Spleen (tissue), 7 donors: ENCODE measurements at regions not wholly inside any gene's neighbourhood (a gene's known extent, or its start where the extent isn't known, plus 50 kb on each side); places are given as distances from the start of the nearest gene placed in this dataset.

Source experiments
- CTCF ChIP-seq, 11 experiments: fragments of 200-600 bp in 7 of 11; fragments of 450-650 bp in 4 of 11; sonication (generic) in 4 of 11; IDR thresholded peaks in 8 of 11; conservative IDR thresholded peaks in 3 of 11; 1 replicate in 7 of 11; 2 replicates in 4 of 11; pipeline versions ENCODE4 v1.4.0 to v1.8.0; 2016 to 2021; ENCODE audit warnings: antibody characterized with exemption in 11 of 11, inconsistent platforms in 4 of 11, mild to moderate bottlenecking in 1 of 11
- POLR2A ChIP-seq, 3 donors: fragments of 450-650 bp; IDR thresholded peaks; one replicate each; pipeline ENCODE4 v1.5.1; 2017; ENCODE audit warnings: antibody characterized with exemption in 3 of 3, mild to moderate bottlenecking in 1 of 3
- POLR2AphosphoS5 ChIP-seq, 3 donors: sonication (generic); formaldehyde crosslinking; IDR thresholded peaks; one replicate each; pipeline ENCODE4 v1.5.1; 2017; ENCODE audit warnings: antibody characterized with exemption in 3 of 3
- donor health status: DM: no; HTN: no; CAD: no; lungs with moderate emphysema.
- donor health status: DM: no; HTN: no; CAD: no.
- donor health status: DM: no; HTN: no; CAD: no.

DNA sequence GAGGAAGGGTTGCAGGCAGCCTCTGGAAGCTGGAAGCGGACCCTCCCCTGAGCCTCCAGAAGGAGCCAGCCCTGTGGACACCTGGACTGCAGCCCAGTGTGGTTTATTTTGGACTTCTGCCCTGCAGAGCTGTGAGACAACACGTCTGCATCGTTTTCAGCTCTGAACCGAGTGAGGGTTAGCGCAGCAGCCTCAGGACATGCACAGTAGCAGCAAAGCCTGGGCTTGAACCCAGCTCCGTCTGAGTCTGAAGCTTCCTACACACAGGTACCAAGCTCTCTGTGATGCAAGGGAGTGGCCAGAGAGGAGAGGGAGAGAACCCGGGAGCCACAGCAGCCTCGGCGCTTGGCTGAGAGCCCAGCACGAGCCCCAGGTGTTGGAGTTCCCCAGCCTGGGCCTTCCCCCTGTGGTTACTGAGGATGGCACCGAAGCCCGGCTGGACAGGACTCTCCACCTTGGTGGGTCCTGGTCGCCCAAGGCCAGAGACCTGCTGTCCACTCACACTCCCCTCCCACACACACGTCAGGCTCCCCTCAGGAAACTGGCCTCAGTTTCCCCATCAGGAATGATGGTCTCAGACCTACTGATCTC is 128.2 kb downstream of the OLFM1 start:
- TF ChIP-seq CTCF (IDR thresholded peaks at IDR 0.05 in 8 of 11, conservative IDR thresholded peaks at IDR 0.05 in 3 of 11) (no peak), POLR2AphosphoS5 (IDR thresholded peaks at IDR 0.05) (no peak), POLR2A (IDR thresholded peaks at IDR 0.05) (no peak)
